GM23338 (cell line): ENCODE measurements at regions not wholly inside any gene's neighbourhood (a gene's known extent, or its start where the extent isn't known, plus 50 kb on each side); places are given as distances from the start of the nearest gene placed in this dataset.

ENCODE experiments used
- CREB1 ChIP-seq: fragments of 250-450 bp; sonication (Bioruptor Pico); IDR thresholded peaks from 2 replicates; pipeline ENCODE4 v1.5.0; 2020; ENCODE audit warnings: low read depth, mild to moderate bottlenecking, moderate library complexity
- CTCF ChIP-seq, 2 experiments: fragments of 200-600 bp in 1 of 2; sonication (generic) in 1 of 2; conservative IDR thresholded peaks; 2 replicates each; pipeline versions ENCODE4 v1.5.1 to v1.6.1; 2016 to 2017; ENCODE audit warnings: antibody characterized with exemption in 2 of 2, low read depth in 2 of 2, mild to moderate bottlenecking in 2 of 2, moderate library complexity in 1 of 2
- ETS1 ChIP-seq: IDR thresholded peaks from 2 replicates; pipeline ENCODE4 v1.6.1; 2016; ENCODE audit warnings: antibody characterized with exemption
- EZH2 ChIP-seq: fragments of 200-600 bp; sonication (generic); IDR thresholded peaks from one replicate; pipeline ENCODE4 v1.8.0; 2017; ENCODE audit warnings: antibody characterized with exemption, mild to moderate bottlenecking, low read depth; ENCODE audit not compliant: unreplicated experiment
- EZH2phosphoT487 ChIP-seq: fragments of 200-600 bp; sonication (generic); IDR thresholded peaks from one replicate; pipeline ENCODE4 v1.8.1; 2018; ENCODE audit warnings: antibody characterized with exemption; ENCODE audit not compliant: unreplicated experiment
- JUNB ChIP-seq: IDR thresholded peaks from one replicate; pipeline ENCODE4 v1.6.1; 2016; ENCODE audit warnings: antibody characterized with exemption; ENCODE audit not compliant: unreplicated experiment
- POLR2AphosphoS5 ChIP-seq: IDR thresholded peaks from 2 replicates; pipeline ENCODE4 v1.6.1; 2016; ENCODE audit warnings: antibody characterized with exemption, low read depth
- REST ChIP-seq: IDR thresholded peaks from one replicate; pipeline ENCODE4 v1.6.1; 2018; ENCODE audit warnings: antibody characterized with exemption; ENCODE audit not compliant: unreplicated experiment
- STAT1 ChIP-seq: IDR thresholded peaks from one replicate; pipeline ENCODE4 v1.6.1; 2016; ENCODE audit warnings: antibody characterized with exemption; ENCODE audit not compliant: unreplicated experiment
- ZNF114 ChIP-seq: fragments of 250-450 bp; sonication (Bioruptor Pico); IDR thresholded peaks from 2 replicates; pipeline ENCODE4 v1.5.0; 2020; ENCODE audit warnings: mild to moderate bottlenecking, moderate library complexity
- ZNF462 ChIP-seq: fragments of 250-450 bp; sonication (Bioruptor Pico); IDR thresholded peaks from 2 replicates; pipeline ENCODE4 v1.5.0; 2020; ENCODE audit warnings: mild to moderate bottlenecking, moderate library complexity

- no peak for TF ChIP-seq CTCF (conservative IDR thresholded peaks at IDR 0.05; ENCODE audit: low read depth in 2 of 2)
- no peak for TF ChIP-seq ZNF462 (CRISPR knock-in tag)
- no peak for TF ChIP-seq EZH2
- TF ChIP-seq POLR2AphosphoS5: no peak
- TF ChIP-seq CREB1 (CRISPR knock-in tag): no peak
- TF ChIP-seq REST: no peak
- TF ChIP-seq EZH2phosphoT487: no peak
- no peak for TF ChIP-seq JUNB
- no peak for TF ChIP-seq STAT1
- TF ChIP-seq ETS1: no peak
- TF ChIP-seq ZNF114 (CRISPR knock-in tag): no peak
Observed at GRCh38 chr4:81606166-81606565, 134.5 kb upstream of the RASGEF1B start.
